GM19023 (cell line): ENCODE measurements at regions not wholly inside any gene's neighbourhood (a gene's known extent, or its start where the extent isn't known, plus 50 kb on each side); places are given as distances from the start of the nearest gene placed in this dataset.
"Not testable (repeated sequence)": the region's sequence is repeated elsewhere in the genome, so short reads cannot be mapped to it uniquely, and the experiment has no call there.

ENCODE experiments used
- ATAC-seq: cut with Tn5 transposase; IDR thresholded peaks from one replicate; pipeline ENCODE4 v1.9.1; 2021; ENCODE audit warnings: mild to moderate bottlenecking, moderate library complexity; ENCODE audit not compliant: unreplicated experiment

GRCh38 chr12:31822761-31823160 lies 93.9 kb upstream of the AMN1 start:
- no peak for ATAC-seq

- ATAC-seq, result no peak
Measured at GRCh38 chr12:31821484-31821883, 92.7 kb upstream of the AMN1 start.

- ATAC-seq, result no peak
Measured at GRCh38 chr12:31820832-31821231, 92.0 kb upstream of the AMN1 start.

GRCh38 chr12:31819427-31819826 lies 90.6 kb upstream of the AMN1 start:
- no peak for ATAC-seq

- no peak for ATAC-seq
Measured at GRCh38 chr12:31818623-31819268, 89.9 kb upstream of the AMN1 start.

GRCh38 chr12:31817120-31817519 lies 88.3 kb upstream of the AMN1 start:
- ATAC-seq, result no peak

- no peak for ATAC-seq
Measured at GRCh38 chr12:31815096-31815495, 86.3 kb upstream of the AMN1 start.

- no peak for ATAC-seq
Measured at GRCh38 chr12:31813305-31813704, 84.5 kb upstream of the AMN1 start.

- ATAC-seq, result no peak
Measured at GRCh38 chr12:31807773-31808097, 78.9 kb upstream of the AMN1 start.

- ATAC-seq, result not testable (repeated sequence)
Measured at GRCh38 chr12:31807081-31807772, 78.4 kb upstream of the AMN1 start.

GRCh38 chr12:31805681-31806080 lies 76.9 kb upstream of the AMN1 start:
- not testable (repeated sequence) for ATAC-seq

GRCh38 chr12:31804707-31805106 lies 75.9 kb upstream of the AMN1 start:
- ATAC-seq, result not testable (repeated sequence)

- no peak for ATAC-seq
Measured at GRCh38 chr12:31804185-31804504, 75.3 kb upstream of the AMN1 start.

GRCh38 chr12:31803306-31804184 lies 74.7 kb upstream of the AMN1 start:
- no peak for ATAC-seq

- no peak for ATAC-seq
Measured at GRCh38 chr12:31801872-31802271, 73.1 kb upstream of the AMN1 start.

GRCh38 chr12:31797230-31797872 lies 68.5 kb upstream of the AMN1 start:
- ATAC-seq, result no peak

- ATAC-seq, result no peak
Measured at GRCh38 chr12:31796270-31796951, 67.6 kb upstream of the AMN1 start.

- ATAC-seq, result no peak
Measured at GRCh38 chr12:31794745-31795144, 65.9 kb upstream of the AMN1 start.

GRCh38 chr12:31791265-31791664 lies 62.4 kb upstream of the AMN1 start:
- ATAC-seq, result not testable (repeated sequence)

GRCh38 chr12:31790759-31791158 lies 61.9 kb upstream of the AMN1 start:
- ATAC-seq, result no peak

- ATAC-seq, result no peak
Measured at GRCh38 chr12:31785318-31785717, 56.5 kb upstream of the AMN1 start.
